NCI-H1436 (cell line): ENCODE measurements at regions not wholly inside any gene's neighbourhood (a gene's known extent, or its start where the extent isn't known, plus 50 kb on each side); places are given as distances from the start of the nearest gene placed in this dataset.
"Not testable (repeated sequence)": the region's sequence is repeated elsewhere in the genome, so short reads cannot be mapped to it uniquely, and the experiment has no call there.

ENCODE experiments used
- DNase-seq: peaks from one replicate; lab custom pipeline; 2025; lab: John Stamatoyannopoulos, UW

DNA sequence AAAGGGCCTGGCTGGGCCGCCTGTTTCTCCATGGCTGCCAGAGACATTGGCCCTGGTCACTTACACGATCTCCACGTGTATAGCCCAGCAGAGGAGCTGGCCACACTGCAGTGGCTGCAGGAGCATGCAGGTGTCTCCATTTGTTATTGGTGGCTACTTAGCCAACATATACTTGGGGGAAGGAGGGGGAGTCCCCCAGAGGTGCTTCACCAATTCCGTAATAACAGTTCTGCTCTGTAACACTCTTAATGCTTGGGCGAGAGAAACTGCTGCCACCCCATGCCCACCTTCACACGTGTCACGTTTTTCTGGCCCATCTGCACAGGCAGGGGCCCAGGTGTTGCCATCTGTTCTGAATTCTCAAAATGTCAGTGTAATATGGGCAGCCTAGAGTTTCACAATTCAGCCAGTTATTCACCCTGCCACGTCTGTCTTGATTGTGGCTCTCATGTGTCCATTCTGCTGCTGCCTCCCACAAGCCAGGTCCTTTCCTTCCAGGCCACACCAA, 353.5 kb downstream of the BCL2L11 start:
- DNase-seq: not testable (repeated sequence)

DNA sequence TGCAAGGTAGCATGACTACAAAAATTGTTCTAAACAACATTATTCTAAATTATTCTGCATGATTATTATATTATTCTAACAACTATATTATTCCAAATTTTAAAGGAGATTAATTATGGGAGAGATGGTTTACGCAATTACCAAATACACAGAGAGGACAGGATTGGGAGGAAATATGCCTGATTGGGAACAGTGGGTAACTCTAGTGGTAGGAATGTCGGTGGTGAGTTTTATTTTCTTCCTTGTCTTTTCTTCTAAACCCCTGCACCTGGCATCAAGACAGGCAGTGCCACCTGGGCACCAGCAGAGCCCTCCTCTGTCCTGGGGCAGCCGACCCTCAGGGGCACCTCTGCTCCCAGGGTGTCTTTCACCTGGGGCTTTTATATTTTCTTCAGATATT, 357.6 kb downstream of the BCL2L11 start:
- not testable (repeated sequence) for DNase-seq

DNA sequence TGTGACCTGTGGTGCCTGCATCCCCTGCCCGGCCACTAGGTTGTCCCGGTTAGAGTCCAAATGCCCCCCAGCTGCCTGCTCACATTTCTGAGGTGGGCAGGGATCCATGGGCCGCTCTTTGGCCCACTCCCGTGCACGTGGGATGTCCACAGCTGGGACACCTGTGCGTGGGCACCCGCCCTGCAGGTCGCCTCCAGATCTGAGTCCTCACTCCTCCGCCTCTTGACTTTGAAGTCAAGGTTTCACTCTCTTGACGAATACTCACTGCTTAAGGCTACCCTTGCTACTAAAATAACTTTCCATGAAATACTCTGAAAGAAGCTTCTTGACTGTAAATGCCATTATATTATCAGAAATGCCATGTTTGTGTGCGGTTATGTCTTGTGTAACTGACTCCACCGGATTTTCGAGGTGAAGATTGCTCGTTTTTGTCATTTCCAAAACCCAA, 358.2 kb downstream of the BCL2L11 start:
- not testable (repeated sequence) for DNase-seq

GRCh38 chr2:111480016-111480625, 359.4 kb downstream of the BCL2L11 start:
- not testable (repeated sequence) for DNase-seq

DNA sequence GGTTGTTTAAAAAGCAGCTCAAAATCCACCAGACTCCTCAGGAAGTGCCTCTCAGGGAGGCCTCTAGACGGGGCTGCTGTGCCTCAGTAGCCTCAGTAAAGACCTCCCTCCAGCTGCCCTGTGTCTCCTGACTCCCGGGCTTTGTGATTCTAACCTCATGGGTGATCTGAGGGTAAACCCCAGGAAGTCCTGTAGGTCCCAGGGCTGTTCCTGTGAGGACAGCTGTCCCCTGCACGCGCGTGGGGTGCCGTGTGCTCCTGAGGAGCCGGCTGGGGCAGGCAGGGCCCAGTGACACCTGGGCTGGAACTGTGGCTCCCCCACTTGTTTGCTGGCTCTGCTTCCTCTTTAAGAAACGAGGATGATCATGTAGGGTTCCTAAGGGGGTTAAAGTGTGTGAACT, 359.9 kb downstream of the BCL2L11 start:
- DNase-seq: not testable (repeated sequence)

DNA sequence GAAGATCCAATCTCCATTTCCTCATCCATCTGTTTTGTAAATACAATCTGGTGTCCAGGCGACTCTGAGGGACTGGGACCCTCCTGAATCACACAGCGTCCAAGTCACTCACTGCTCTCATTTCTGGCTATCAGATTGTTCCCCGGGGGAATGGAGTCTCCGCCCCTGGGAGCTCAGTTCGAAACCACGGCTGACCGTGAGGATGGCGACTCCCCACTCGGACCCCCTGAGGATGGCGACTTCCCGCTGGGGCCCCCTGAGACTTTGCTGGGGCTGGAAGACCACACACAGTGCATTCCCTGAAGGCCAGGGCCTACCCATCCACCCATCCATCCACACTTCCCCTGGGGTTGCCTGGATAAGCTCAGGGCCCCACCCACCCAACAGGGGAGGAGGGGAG, 360.5 kb downstream of the BCL2L11 start:
- DNase-seq: not testable (repeated sequence)

DNA sequence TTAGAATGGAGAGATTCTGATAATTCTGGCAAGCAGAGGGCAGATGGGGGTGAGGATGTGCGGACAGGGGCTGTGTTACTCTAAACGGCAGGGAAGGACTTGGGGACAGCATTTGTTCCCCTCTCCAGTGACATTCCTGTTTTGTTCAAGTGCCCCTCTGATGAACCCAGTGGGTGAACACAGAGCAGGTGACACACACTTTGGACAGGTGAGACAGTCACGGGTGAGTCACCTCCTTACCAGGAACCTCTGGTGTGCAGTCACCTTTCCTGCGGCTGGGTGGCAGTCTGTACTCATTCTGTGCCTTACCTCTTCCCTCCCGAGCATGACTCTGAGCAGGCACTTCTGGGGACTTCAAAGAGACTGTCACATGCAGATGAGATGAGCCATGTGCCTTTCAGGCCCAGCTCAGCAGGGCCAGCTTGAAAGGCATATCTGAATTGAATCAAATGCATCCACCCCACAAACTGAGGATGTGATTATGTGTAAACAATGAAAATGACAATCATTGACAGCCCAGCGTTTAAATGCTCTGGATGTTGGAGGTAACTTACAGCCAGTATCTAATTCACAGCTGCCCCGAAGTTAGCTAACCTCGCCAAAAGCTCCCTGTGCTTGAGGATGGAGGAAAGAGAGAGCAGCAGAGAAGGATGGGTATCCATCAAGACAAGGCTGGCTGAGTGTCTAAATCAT, 362.4 kb downstream of the BCL2L11 start:
- not testable (repeated sequence) for DNase-seq

DNA sequence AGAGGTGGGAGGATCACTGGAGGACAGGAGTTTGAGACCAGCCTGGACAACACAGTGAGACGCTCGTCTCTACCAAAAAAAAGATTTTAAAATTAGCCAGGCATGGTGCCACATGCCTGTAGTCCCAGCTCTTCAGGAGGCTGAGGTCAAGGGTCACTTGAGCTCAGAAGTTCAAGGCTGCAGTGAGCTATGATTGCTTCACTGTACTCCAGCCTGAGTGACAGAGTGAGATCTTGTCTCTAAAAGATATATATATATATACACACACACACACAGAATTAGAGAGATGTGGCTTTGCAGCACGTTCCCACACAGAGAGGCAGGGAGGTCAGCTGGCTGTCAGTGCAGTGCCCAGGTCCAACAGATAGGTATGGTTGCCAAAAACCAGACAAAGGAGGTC, 363.4 kb downstream of the BCL2L11 start:
- not testable (repeated sequence) for DNase-seq

GRCh38 chr2:111485895-111486294, 365.2 kb downstream of the BCL2L11 start:
- DNase-seq: not testable (repeated sequence)

DNA sequence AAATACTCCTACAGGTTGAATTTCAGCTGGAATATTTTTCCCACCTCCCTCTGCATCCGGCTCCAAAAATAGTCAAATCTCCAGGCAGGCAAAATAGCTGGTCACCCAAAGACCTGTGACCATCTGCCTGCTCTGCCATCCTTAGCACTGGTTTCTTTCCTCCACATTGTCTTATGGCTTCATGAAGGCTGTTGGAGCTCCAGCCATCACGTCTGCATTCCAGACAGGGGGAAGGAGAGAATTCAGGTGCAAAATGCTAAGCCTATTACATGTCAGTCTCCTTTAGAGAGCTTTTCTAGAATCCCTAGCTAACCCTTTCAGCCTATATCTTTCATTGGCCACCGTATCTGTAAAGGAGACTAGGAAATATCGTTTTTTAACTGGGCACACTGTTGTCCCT, 367.7 kb downstream of the BCL2L11 start:
- not testable (repeated sequence) for DNase-seq

DNA sequence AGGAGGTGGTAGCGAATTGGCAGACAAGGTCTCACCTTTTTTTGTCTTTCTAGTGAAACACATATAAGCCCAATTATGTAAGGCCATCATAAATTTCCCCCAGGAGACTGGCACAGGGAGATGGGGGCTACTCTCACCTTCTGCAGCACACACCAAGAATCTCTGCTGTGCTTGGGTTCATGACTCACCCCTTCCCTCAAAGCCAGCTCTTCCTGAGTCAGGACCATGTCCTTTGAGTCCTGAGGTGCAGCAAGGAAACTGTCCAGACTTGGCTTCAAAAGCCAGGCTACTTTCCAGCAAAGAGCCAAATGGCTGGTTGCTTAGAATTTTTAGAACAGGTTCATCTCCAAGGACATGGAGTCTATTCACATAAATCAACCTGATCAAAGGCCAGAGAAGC, 368.7 kb downstream of the BCL2L11 start:
- not testable (repeated sequence) for DNase-seq

GRCh38 chr2:111491181-111491580, 370.5 kb downstream of the BCL2L11 start:
- DNase-seq: not testable (repeated sequence)

DNA sequence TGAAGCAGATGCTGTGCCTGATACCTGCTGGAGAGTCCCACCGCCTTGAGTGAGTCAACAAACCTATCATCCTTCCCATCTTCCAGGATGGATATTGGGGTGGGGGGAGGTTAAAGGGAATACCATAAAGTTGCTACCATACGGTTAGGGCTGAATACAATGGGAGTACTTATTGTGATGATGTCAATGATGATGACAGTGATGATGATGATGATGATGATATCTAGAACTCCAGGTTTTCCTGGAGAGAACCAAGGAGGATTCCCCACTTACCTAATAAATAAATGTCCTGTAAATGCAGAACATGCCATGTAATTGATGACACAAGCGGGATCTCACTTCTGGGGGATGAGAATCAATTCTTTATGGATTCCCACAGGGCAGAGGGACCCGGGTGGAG, 370.9 kb downstream of the BCL2L11 start:
- DNase-seq: not testable (repeated sequence)

GRCh38 chr2:111492995-111493719, 372.4 kb downstream of the BCL2L11 start:
- DNase-seq: not testable (repeated sequence)

GRCh38 chr2:111493720-111494078, 373.0 kb downstream of the BCL2L11 start:
- not testable (repeated sequence) for DNase-seq

- not testable (repeated sequence) for DNase-seq
Measured at GRCh38 chr2:111494288-111494980, 373.7 kb downstream of the BCL2L11 start.

GRCh38 chr2:111494981-111495315, 374.2 kb downstream of the BCL2L11 start:
- DNase-seq: not testable (repeated sequence)

DNA sequence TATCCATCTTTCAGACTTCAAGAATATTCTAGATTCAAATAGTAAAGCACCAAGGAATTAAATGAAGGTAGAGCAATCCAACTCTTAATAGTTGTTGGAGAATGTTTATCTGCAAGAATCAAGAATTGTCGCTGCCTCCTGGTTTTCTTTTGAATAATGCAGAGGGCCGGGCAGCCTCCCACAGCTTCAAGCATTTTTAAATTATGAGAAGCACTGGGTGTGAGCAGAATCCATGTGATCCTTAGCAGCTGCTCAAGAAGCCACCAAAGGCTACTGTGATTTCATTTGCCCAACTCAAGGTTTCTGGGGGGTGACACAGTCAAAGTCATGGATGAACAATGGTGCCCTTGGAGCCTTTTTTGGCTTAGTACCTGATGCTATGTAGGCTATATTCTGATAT, 374.9 kb downstream of the BCL2L11 start:
- DNase-seq: not testable (repeated sequence)

DNA sequence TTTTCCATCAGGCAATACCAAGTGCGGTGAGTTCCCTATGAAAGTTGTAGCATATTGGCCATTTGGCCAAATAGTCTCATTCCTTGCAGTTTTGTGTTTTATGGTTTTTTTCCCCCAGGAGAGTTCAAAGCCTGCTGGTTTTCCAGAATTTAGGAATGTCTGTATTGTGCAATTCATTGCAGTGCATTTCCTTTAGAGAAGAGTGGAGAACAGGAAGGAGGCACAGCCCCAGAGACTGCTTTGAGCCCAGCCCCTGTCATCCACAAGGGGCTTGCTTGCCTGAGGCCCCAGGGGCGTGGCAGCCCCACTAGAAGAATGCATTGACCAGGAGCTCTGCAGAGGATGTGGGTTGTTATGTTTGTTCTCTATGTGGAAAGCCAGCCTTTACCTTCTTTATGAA, 375.5 kb downstream of the BCL2L11 start:
- DNase-seq: not testable (repeated sequence)

- DNase-seq: not testable (repeated sequence)
Measured at GRCh38 chr2:111496860-111497259, 376.1 kb downstream of the BCL2L11 start.

DNA sequence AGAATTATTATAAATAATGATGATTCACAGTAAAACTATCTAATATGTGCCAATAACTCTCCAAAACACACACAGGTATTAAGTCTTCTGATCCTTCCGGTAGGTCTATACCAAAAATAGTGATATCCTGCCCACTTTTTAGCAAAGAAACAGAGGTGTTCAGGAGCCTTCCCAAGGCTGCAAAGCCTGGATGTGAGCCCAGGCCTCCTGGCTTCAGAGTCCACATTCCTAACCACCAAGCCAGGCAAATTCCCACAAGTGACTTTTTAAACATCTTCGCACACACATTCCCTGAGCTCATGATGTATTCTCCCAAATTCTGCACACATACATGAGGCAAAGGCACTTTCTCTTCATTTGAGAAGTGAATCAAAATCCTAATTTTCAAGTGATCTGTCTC, 376.6 kb downstream of the BCL2L11 start:
- not testable (repeated sequence) for DNase-seq

DNA sequence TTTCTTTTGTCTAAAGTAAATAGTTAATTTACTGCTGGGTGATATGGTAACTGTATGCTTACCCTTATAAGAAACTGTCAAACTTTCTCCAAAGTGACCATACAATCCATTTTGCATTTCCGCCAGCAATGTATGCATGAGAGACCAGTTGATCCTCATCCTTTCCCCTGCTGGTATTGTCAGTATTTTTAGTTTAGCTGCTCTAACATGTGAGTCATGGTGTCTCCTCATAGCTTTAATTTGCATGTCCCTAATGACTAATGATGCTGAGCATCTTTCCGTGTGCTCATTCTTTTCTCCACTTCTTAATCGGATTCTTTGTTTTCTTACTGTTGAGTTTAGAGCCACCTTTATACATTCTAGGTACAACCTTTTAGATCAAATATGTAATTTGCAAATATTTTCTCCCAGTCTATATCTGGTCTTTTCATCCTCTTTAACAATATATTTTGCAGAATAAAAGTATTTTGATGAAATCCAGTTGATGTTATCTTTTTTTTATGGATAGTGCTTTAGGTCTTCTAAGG, 379.9 kb downstream of the BCL2L11 start:
- DNase-seq: not testable (repeated sequence)
